NCI-H2196 treated with DMSO at 0.1 percent for 48 hours (cell line): ENCODE measurements at regions not wholly inside any gene's neighbourhood (a gene's known extent, or its start where the extent isn't known, plus 50 kb on each side); places are given as distances from the start of the nearest gene placed in this dataset.
"Not testable (repeated sequence)": the region's sequence is repeated elsewhere in the genome, so short reads cannot be mapped to it uniquely, and the experiment has no call there.

Experiments
- DNase-seq: peaks from one replicate; lab custom pipeline; 2025; ENCODE audit not compliant: unreplicated experiment; lab: John Stamatoyannopoulos, UW

DNA sequence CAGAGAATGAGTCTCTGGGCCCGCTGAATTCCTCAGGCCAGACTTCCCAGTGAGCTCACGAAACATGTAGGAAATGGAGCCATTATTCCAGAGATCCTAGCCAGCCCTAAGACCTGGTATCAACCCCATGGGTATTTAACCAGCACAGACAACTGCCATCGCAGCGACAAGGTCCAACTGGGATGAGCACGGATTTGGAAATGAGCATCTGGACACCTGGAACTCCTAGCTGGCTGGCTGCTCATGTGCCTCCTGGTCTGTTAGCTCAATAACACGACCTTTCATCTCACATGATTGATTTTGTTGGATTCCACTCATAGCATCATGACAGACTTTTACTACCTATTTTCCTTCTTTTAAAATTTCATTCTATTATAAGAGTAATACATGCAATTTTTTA, 51.0 kb downstream of the POU3F3 start:
- no peak for DNase-seq

DNA sequence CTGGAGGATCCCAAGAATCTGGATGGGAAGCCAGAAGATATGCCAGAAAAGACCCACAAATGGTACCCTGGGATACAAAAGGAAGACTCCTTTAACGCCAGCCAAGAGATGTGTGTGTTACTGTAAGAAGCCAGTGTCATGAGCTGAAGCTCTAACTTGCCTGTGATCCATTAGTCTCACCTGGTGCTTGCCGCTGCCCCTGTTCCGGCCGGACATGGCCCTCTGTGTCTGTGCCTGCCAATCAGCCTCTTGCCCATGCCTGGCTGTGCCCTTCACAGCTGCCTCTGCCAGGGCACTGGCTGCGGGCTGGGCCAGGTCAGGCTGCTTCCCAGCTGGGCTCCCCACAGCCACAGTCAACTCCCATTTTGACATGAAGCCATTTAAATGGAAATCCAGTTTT, 55.4 kb downstream of the POU3F3 start:
- no peak for DNase-seq

DNA sequence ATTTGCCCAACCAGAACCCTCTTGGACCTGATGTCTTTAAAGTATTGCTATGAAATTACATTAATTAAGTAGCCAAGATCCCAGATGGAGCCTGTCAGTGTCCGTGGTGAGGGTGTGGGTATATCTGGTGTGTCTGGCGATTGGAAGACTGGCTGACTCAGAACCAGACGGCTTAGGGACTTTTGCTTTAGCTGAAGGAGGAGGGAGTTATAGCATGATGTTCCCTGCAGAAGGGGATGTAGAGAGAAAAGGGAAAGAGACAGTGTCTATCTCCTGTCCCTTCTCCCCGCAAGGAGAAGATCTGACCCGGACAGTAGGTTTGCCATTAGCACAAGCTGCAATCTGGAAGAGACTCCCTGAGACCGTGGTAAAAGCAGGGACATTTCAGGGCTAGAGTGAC, 60.6 kb downstream of the POU3F3 start:
- no peak for DNase-seq

DNA sequence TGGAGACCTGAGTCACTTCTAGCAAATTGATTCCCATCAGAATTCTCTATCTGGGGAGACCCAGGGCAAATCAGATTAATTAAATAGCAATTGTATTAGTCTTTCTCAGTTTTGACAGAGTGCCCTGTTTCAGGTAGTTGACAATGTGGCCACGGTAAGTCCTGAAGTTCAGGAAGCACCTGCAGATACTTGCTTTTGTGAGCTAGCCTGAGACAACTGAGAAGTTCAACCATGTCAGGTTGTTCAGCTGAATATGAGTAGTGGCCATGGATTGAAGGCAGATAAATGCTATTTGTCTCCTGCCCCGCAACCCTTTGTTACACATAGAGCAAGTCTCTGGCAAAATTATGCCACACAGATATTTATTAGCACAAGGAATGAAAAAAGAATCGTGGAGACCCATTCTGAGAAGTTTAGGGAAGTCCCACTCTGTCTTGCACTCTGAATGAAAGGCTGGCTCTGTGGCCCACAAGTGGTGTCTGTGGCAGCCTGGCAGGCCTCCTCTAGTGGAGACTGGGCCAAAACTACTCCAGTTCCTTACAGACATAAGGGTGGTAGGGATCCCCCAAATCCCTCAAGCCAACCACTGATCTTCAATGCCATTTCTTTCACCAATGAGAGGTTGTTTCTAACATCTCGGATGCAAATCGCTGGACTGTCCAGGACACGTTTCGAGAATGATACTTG, 61.3 kb downstream of the POU3F3 start:
- DNase-seq, result no peak

DNA sequence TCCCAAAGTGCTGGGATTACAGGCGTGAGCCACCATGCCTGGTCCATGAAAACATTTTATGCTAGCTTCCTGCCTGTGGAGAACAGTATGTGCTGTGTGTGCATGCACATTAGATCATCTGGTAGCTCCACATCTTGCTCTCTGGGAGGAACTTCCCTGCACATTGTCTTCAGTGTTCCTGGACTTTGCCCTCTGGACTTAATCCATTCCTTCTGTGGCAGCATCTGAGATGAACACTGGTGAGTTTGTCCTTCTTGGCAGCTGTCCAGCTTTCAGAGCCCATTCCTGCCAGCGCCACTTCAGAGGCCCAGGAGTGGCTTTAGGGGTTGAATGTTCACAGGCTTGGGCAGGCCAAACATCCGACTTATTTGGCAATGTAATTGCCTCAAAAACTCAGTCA, 65.2 kb downstream of the POU3F3 start:
- peak; percentile 1 for DNase-seq

DNA sequence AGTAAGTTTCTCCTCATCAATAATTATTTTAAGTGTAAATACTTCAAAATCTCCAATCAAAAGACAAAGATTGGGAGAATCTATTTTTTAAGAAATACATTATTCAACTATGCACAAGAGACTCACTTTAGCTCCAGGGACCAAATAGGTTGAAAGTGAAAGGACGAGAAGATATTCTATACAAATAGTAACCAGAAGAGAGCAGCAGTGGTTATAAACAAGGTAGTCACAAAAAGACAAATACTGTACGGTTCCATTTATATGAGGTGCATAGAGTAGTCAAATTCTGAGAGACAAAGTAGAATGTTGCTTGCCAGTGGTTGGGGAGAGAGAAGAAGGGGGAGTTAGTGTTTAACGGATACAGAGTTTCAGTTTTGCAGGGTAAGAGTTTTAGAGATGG, 69.8 kb downstream of the POU3F3 start:
- no peak for DNase-seq

DNA sequence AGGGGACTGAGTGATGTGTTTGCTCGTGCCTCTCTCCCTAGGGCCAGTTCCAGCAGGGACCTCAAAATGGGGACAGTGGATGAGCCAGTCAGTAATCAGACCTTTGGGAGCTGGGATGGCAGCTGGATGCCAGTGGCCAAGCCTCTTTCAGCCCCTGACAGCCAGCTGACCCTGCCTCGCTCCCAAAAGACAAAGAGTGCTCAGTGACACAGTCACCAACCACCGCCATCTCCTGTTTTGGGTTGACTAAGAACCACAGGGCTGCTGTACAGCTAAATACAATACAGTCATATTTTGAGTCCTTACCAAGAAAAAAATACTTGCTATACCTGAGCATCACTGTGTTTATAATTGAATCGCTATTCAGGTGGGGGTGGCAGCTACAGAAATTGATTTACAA, 75.7 kb downstream of the POU3F3 start:
- DNase-seq, result no peak

DNA sequence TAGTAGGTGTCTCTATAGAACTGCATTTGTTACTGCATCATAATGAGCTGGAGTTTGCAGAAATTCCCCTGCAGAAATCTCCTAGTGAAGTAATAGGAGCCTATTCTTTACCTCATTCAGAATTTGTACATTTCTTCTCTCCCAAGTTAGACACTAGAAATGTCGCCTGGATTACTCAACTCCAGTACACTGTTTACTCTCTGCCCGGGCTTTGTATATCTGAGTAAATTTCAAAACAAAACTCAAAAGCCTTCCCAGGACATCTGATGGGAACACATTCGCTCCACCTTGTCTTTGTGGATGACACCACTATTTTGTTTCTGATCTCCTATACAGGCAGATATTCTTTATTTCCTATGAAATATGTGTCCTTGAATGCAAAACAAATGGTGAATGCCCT, 76.8 kb downstream of the POU3F3 start:
- no peak for DNase-seq

DNA sequence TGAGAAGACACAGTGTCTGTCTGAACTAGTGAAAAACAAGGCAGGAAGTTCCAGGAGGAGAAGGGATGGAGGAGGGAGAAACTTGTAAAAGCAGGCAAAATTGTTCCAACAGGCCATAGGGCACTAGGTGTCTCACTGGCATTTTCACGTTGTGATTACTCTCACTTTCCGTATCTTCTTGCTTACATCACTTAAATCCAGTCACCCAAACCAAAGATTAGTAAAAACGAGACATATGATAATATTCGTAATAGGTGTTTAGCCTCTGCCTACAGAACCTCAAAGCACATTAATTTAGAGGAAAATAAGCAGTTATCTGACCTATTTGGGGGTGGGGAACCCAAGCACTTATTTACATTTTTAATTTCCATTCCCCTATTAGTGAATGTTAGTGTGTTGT, 78.3 kb downstream of the POU3F3 start:
- no peak for DNase-seq

DNA sequence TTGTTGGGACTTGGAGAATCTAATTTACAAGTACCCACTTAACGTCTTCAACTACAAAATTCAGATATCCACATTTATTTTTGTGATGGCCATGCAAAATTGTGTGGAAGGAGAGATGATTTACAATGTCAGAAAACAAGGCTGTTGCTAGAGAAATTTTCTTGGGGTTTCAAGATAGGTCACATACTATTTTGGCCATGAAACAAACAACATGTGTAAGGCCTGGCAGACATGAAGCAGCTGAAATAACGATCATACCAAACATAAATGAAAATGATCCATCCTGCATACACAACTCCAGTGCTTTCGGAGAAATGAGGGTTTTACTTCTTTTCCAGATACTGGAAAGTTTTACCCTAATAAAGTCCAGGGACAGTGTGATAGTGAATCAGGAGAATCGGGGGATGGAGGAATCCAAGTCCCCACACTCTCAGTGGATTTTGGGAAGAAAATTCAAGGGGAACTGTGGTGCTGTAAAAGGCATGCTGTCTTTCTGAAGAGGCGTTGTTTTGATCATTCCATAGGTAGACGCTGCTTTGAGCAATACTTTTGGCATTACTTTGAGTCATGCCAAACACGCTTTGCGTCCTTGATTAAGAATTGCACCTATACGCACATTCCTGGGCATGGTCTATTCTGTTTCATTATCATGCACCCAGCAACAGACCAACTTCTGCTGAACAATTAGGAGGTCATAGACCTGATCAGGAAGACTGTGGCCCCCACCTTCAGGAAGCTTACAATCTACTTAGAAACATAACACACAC, 79.4 kb downstream of the POU3F3 start:
- DNase-seq, result no peak

DNA sequence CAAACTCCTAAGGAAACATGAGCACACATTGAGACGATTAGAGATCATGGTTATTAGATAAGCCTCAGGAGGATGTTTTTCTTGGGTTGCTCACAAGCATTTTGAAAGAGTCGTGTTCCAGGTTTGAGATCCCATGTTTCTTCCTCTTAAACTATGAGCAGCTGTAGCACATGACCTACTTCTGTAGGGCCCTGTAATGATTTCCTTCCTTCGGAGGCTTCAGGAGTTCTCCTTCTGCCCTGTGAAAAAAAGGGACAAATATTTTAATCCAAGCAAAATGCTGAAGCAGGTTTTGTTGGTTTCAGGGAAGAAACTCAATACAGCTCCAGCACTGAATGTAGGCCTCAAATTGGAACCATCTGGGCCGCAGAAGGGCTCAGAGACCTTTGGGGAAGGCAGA, 82.6 kb downstream of the POU3F3 start:
- no peak for DNase-seq

DNA sequence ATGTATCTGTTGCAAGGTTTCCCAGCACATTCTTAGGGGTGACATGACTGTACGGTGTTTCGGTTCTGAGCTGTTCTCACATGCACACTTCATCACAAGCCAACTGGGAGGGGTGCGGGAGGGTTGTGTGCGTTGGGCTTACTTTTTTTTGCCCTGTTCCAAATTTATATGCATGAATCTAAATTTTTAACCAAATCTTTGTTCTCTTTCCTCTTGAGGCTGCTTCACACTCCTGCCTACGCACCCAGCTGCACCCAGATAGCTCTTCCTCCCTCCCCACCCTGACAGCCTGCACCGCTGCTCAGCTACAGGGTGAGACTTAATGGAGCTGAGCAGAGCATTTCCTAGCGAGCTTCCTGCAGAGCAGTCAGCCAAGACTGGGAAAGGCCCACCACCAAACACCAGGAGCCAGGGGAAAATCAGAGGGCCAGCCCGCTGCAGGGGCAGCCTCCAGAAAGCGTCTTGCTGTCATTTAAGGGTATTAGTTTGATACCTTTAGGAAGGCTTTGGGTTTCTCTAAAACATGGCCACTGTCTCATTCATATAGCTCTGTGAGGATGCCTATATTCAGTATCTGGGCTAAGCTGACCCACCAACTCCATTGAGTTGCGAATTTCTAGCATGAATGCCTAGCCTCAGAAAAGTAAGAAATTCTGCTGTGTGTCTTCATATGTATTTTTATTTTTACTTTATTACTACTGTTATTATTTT, 84.5 kb downstream of the POU3F3 start:
- DNase-seq, result no peak

DNA sequence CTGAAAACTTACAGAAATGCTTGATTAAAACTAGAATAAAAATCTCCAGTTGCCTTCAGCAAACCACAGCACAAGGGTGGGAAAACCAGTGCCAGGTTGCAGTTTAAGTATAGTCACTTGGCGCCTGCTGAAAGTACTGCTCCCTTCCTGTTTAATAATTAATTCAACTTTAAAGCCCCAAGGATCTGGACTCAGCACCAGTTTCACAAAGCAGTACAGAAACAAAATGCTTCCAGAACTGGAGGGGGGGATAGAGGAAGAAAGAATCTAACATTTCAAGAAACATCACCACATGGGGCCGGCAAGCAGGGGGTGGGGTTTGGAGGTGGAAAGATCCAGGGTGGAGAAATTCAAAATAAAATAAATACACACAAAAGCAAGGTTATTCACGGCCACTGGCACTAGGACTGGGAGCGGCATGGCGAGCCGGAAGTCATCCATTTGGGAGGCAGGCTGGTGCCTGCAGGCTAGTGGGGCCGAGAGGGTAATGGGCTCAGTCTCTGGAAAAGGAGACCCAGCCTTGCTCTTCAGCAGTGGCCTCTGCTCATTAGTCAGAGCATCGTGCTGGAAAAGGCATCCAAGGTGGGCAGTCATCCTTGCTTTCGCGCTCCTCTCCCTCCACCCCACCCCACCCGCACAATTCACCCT, 85.8 kb downstream of the POU3F3 start:
- DNase-seq, result no peak

DNA sequence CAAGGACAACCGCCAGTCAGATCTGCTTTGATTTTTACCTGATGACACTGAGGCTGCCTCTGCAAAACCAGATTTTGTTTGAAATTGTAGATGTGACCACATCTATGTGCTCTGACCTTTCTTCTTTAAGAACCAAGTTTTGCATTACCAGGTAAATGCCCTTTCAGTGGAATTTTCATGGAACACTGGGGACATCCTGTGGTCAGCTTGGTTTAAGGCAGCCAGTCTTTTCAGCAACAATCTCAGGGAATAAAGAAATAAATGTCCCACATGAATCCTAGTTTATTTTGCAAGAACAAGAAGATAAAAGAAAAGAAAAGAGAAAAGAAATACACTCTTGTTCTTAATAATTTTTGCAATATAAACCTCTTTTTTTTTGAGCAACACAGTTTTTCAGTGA, 90.6 kb downstream of the POU3F3 start:
- no peak for DNase-seq

DNA sequence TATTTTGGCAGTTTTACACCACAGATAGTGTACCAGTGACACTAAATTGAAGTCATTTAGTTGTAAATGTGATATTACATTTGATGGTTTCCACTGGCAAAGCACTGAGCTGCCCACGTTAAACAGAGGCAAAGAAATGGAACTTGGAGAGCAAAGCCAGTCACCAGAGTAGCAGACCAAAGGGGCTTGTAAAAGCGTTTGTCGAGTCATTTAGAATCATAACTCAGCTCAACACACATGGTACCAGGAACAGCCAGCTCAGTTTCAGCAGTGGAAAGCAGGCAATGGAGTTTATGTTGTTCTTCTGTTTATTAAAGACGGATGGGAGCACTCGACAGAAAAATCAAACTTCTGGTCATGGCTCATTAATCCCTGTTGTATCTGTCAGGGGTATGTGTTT, 91.2 kb downstream of the POU3F3 start:
- no peak for DNase-seq

DNA sequence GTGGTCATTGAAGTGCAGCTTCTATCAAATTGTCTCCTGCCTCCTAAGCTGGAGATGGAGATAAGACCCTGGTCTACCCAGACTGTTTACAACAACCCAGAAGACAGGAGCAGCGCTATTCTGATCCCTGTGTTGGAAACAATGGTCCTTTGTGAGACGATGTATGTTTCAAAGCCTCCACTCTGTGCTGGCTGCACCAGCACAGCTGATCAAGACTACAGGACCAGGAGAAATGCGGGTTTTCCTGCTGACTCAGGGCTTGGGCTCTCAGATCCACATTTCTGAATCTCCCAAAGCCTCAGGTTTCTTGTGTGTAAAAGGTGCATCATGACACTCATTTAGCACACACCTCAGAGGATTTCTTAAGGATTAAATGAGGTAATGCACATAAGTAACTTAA, 92.0 kb downstream of the POU3F3 start:
- DNase-seq, result no peak

DNA sequence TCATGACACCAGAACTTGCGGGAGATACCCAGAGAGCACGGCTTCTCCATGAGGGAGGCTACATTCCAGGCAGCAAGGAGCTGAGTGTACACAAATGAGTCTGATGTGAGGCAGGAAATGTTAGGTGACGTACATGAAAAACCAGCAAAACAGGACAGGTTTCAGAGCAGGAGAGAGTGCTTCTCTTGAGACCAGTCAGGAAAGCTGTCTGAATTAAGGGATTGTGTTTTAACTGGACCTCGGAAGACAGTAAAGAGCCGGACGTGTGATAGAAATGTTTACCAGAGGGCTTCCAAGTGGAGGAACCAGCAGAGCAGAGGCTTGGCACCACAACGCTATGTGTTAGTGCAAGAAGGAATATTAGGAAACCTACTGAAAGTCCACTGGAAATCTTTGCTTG, 90.4 kb upstream of the MRPS9 start:
- not testable (repeated sequence) for DNase-seq

DNA sequence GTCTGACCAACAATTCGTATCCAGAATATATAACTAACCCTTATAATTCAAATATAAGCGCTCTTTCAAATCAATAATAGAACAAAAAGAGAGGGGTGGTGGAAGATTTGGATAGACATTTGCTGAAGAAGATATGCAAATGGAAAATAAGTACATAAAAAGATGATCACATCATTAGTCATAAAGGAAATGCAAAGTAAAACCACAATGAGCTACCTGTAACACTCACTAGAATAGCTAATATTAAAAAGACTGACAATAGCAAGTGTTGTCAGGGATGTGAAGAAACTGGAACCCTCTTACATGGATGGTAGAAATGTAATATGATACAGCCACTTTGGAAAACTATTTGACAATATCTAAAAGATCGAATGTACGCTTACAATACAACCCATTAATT, 84.9 kb upstream of the MRPS9 start:
- no peak for DNase-seq

DNA sequence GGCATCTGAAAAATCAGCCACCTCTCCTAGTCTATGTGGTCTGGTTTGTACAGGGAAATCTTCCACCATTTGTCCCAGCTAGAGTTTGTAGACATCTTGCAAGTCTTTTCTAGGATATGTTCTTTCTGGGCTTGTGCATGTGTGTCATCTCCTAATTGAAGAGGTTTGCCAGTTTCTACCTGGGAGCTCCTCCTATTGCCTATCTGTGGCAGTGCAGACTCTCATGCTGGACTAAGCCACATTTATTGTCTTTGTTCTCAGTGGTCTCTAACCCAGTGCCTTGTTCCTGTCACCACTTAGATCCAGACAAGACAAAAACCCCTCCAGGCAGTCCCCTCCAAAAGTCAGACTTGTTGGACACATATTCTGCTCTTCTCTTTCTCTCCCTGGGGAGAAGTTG, 72.0 kb upstream of the MRPS9 start:
- no peak for DNase-seq

DNA sequence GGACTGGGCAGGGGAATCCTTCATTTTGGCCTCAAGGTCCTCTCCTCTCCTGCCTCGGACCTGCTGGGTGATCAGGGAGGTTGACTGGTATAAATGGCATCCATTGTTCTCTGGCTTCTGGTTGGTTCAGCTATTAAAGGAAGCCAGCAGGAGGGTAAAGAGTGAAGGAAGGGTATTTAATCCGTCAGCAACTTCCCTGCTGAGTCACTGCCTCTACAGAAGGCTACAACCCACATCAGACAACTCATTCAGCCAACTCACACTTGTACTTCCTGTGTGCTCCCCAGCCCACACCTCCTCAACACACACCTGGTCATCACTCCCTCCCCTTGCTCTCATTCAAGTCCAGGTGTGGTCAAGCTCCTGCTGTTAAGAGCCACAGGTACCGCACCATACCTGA, 68.3 kb upstream of the MRPS9 start:
- no peak for DNase-seq

DNA sequence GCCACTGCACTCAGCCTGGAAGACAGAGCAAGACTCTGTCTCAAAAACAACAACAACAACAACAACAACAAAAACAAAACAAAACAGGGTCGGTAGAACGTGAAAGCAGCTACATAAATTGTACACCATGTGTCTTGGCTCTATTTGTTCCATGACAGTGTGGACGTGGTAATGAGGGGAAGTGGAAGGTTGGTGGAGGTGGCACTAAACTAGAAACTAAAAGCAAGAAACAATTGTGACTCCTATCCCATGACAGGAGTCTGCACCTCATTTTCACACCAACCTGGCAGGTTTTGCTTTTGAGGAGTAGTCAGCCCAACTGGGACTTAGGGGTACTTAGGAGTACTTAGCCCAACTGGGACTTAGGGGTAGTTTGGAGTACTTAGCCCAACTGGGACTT, 62.5 kb upstream of the MRPS9 start:
- no peak for DNase-seq

DNA sequence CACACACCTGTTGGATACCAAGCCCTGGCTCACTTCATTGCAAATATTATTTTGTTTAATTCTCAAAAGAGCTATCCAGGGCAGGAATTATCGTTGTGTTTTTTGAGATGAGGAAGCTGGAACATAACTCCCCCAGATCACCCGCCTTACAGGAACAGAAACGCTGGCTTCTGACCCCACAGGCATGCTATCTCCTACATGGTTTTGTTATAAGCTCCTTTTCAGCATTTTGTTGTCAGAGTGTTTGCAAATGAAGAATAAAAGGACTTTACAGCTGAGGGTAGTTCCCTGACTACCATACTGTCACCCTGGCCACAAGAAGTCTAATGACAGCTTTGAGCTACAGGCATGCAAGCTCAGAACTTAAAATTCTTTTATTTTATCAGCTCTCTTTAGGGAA, 62.0 kb upstream of the MRPS9 start:
- DNase-seq, result no peak
